ENCODE measurements at regions not wholly inside any gene's neighbourhood (a gene's known extent, or its start where the extent isn't known, plus 50 kb on each side); places are given as distances from the start of the nearest gene placed in this dataset.

GRCh38 chr1:234536741-234537140 is 57.8 kb upstream of the TARBP1 start:
- TF ChIP-seq CTCF (IDR thresholded peaks at IDR 0.05; ENCODE audit: low read depth, low read length) (no peak), MAX (IDR thresholded peaks at IDR 0.05; ENCODE audit: low read depth, low read length) (no peak), POLR2A (IDR thresholded peaks at IDR 0.05; ENCODE audit: extremely low read depth, insufficient read length) (no peak)
